HG03354 (cell line): ENCODE measurements at regions not wholly inside any gene's neighbourhood (a gene's known extent, or its start where the extent isn't known, plus 50 kb on each side); places are given as distances from the start of the nearest gene placed in this dataset.

ENCODE experiments used
- ATAC-seq: cut with Tn5 transposase; IDR thresholded peaks from one replicate; pipeline ENCODE4 v1.9.1; 2021; ENCODE audit warnings: mild to moderate bottlenecking; ENCODE audit not compliant: unreplicated experiment, poor library complexity, severe bottlenecking

DNA sequence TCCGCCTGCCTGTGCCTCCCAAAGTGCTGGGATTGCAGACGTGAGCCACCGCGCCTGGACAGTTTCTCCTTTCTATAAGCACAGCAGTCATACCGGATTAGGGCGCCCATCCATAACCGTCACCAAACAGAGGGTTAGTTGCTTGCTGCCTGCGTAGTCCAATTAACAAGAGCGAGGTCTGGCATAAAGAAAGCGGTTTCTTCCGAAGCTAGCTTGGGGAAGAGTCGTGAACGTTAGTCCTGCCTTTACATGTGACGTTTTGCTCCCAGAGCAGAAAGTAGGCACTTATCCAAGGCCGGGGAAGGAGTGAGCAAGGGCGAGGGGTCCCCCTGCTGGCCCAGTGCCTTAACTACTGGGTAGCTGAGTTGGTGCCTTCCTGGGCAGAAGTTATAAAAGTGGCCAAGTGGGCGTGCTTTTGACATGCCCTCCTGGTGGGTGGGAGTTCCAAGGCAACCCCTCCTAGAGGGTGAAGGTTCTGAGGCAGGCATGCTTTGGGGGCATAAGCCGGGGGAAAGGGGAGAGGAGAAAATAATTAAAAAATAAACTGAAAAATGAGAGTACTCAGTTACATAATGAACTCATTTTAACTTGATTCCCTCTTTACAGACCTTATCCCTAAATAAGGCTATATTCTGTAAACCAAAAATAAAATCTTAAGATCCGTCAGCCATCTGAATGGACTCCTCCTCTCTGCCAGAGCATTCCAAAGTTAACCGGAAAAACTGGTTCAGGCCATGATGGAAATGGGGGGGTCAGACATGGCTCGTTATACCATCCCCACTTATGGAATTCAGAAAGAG lies 88.0 kb downstream of the FAM217A start:
- peak; percentile 83 for ATAC-seq

DNA sequence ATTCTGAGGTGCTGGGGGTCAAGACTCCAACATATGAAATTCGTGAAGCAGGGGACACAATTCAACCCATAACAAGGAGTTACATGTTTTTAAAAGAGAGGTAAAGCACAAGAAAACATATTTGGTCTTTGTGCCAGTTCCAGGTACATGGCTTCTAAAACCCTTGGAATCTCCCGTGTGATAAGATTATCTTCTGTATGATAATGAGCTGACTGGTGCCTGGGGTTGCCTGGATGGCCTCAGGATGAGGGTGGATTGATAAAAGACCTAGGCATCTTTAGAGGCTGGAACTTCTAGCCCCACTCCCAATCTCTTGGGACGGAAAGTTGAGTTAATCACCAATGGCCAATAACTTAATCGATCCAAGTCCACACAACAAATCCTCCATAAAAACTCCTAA lies 87.0 kb downstream of the FAM217A start:
- ATAC-seq: no peak

DNA sequence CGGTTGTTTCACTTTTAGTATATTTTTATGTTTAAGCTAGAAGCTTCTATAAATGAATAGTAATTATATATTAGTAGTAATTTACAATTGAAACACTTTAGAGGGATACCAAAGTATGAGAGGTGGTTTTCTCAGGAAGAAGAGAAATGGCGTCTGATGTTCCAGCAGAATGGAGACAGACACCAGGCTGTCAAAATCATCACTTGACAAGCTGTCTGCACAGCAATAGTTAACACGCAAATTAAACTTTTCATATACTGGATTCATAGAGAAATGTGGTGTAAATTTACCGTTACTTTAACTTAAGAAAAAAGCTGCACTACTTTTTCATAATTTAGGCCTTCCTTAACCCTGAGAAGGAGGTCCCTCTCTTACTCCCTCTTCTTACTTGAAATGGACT lies 82.6 kb downstream of the FAM217A start:
- no peak for ATAC-seq

DNA sequence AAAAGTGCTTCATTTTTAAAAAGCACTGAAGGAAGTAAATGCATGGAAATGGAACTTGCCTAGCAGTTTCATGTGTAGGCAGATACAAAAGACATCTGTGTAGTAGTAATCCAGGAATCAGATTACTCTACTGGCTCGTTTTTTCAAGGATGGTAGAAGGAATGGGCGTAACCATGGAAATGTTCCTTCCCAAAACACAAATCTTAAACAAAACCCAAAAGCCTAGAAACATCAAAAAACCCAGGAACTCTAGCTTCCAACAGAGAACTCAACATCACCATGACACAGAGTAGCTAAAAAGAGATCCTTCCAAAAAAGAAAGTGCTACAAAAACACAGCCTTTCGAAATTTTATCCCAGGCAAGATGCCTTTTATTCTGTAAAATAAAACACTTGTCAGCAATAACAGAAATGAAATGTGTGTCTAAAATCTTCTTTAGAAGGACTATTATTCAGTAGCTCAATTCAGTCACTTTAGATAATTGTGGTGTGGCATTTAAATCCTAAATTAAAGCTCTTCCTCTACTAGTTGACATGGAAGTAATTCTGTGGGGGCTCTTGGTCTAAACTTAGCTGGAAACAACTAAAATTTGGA lies 81.7 kb downstream of the FAM217A start:
- ATAC-seq: no peak

GRCh38 chr6:3999800-4000661 lies 78.9 kb downstream of the FAM217A start:
- no peak for ATAC-seq

DNA sequence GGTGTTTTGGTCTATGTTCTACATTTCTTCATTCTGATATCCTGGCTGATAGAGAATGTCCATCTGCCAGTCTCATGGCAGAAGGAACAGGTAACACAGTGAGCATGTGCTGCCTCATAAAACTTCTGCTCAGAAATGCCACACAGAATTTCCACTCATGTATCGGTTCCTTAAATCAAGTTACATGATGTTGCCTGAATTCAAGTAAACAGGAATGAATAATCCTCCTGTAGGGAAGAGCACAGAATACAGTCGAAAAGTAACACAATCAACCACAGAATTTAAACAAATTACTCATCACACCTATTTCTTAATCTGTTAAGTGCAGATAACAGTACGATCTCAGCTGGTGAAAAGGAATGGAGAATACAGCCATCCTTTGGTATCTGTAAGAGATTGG lies 74.7 kb downstream of the FAM217A start:
- ATAC-seq: no peak

DNA sequence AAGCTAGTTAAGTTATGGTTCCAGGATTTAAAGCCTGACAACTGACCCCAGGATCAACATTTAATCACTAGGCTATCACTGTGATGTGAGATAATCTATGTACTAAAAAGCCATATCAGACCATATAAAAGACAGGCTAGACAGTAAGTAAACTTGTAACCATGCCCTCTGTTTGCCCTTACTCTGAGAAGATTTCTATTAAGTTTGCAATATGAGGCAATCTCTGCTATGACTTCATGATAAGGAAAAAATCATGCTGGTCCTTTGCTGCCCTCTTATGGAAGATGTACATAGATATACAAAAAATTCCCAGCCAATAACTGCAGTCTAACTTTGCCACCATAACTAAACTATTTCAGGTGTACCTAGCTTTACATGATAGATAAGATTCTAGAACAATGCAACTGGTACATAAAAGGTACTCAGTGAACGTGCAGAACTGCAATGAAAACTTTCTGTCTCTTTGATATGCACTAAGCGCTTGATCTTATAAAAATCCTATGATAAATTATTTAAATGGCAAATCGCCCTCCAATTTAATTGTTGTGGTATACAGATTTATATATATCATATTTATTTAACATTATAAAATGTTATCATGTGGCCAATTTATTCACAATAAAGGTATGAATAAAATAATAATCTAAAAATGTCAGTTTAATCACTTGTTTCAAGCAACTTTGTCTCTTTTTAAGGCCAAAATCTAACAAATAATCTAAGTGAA lies 70.5 kb downstream of the FAM217A start:
- ATAC-seq: no peak

GRCh38 chr6:4009486-4009885 lies 69.5 kb downstream of the FAM217A start:
- no peak for ATAC-seq

GRCh38 chr6:4010048-4010447 lies 68.9 kb downstream of the FAM217A start:
- no peak for ATAC-seq

DNA sequence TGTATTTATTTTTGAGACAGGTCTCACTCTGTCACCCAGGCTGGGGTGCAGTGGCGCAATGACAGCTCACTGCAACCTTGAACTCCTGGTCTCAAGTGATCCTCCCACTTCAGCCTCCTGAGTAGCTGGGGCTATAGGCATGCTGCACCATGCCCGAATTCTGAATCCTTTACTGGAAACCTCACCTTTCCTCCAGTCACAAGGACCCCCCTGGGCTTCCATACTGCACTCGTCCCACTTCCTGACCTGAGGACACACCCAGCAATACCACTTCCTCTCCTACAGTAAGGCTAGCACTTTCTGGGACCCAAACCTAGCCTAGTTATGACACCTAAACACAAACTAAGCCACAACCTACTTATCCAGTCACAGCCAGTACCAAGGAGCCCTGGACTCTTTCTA lies 68.2 kb downstream of the FAM217A start:
- ATAC-seq: peak; percentile 46

DNA sequence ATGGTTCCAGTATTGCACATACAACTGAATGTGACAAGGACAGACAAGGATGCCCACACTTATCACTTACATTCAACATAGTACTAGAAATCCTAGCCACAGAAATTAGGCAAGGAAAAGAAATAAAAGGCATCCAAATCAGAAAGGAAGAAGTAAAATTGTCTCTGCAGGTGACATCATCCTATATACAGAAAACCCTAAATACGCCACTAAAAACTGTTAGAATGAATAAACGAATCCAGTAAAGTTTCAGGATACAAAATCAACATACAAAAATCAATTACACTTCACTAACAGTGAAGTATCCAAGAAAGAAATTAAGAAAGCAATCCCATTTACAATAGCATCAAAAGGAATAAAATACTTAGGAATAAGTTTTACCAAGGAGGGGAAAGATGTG lies 66.1 kb downstream of the FAM217A start:
- ATAC-seq: no peak

GRCh38 chr6:4017058-4017739 lies 61.7 kb downstream of the FAM217A start:
- no peak for ATAC-seq

- ATAC-seq: no peak
These were observed 61.1 kb downstream of the FAM217A start for GRCh38 chr6:4017834-4018170.

DNA sequence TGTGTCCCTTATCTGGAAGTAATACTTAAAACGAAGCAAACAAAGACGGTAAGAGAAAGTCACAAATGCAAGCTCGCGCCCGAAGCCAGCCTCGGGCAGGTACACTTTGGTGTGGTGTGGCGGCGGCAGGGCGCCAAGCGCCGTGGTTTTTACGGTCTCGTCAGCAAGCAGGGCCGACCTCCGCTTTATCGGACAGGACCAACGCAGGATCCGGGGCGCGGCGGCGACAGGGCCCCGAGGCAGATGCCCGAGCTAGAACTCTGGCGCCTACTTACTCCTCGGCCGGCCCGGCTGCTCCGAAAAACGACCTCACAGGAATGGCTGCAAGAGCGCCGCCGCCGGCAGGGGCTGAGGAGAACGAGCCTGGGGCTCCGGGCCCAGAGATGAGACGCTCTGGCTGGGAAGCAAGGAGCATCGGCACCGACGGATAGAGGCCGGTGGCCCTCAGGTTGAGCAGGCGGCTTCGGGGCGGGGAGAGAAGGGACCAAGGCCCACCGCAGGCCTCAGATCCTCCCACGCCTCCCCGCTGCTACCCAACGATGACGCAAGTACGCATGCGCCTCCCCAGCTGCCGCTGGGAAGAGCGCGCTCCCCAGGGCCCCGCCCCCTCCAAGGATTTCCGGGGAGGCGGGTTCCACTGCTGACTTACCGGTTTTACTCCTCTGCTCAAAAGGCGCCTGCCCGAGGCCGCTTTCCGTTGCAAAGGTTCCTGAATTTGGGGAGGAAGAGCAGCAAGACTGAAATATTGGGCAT lies 60.6 kb downstream of the FAM217A start:
- ATAC-seq: peak; percentile 71
